RWPE1 (cell line): ENCODE measurements at regions not wholly inside any gene's neighbourhood (a gene's known extent, or its start where the extent isn't known, plus 50 kb on each side); places are given as distances from the start of the nearest gene placed in this dataset.

ENCODE experiments used
- CTCF ChIA-PET: fragments of 350-600 bp; sonication (Branson Sonifier 250); formaldehyde crosslinking; extraction: SDS; loops from one replicate; lab custom pipeline; 2021; lab: Yijun Ruan, JAX
- POLR2A ChIA-PET: fragments of 400-600 bp; formaldehyde crosslinking; extraction: SDS; loops from one replicate; lab custom pipeline; 2020; ENCODE audit warnings: antibody characterized with exemption; ENCODE audit not compliant: low non-redundant PET; lab: Yijun Ruan, JAX
- DNase-seq: peaks from one replicate; pipeline ENCODE4 v3.0.0; 2012; ENCODE audit warnings: low spot score
- H3K27ac ChIP-seq: fragments of 450-650 bp; 2 replicates; pipeline ENCODE4 v1.5.1; 2017
- TF ChIP-seq, protein P1 (sequence below): fragments of 450-650 bp; conservative IDR thresholded peaks from 2 replicates; pipeline ENCODE4 v1.5.1; 2017; ENCODE audit warnings: low read depth, mild to moderate bottlenecking

DNA sequence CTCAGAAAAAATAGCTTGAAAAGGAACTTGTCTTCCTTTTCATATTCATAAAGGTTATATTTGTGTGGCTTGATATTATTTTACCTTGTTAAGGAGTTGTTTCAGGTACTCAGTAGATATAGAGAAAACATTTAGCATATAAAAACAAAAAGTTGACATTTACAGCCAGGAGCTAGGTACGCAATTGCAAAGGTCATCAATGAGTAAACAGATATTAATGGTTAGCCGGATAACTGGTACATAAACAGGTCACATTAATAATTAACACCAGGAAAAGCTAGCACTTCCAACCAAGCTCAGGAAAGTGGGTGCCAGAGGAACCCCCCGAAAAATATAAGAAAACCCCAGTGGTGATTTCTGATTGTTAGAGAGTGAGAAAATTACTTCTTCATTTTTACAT is 146.6 kb upstream of the NR2F2 start:
- TF ChIP-seq, protein P1, sequence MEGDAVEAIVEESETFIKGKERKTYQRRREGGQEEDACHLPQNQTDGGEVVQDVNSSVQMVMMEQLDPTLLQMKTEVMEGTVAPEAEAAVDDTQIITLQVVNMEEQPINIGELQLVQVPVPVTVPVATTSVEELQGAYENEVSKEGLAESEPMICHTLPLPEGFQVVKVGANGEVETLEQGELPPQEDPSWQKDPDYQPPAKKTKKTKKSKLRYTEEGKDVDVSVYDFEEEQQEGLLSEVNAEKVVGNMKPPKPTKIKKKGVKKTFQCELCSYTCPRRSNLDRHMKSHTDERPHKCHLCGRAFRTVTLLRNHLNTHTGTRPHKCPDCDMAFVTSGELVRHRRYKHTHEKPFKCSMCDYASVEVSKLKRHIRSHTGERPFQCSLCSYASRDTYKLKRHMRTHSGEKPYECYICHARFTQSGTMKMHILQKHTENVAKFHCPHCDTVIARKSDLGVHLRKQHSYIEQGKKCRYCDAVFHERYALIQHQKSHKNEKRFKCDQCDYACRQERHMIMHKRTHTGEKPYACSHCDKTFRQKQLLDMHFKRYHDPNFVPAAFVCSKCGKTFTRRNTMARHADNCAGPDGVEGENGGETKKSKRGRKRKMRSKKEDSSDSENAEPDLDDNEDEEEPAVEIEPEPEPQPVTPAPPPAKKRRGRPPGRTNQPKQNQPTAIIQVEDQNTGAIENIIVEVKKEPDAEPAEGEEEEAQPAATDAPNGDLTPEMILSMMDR = no peak
- DNase-seq = no peak
- ChIA-PET CTCF (no interaction called here), POLR2A (no interaction called here)
- no peak overlapping the region for H3K27ac ChIP-seq

DNA sequence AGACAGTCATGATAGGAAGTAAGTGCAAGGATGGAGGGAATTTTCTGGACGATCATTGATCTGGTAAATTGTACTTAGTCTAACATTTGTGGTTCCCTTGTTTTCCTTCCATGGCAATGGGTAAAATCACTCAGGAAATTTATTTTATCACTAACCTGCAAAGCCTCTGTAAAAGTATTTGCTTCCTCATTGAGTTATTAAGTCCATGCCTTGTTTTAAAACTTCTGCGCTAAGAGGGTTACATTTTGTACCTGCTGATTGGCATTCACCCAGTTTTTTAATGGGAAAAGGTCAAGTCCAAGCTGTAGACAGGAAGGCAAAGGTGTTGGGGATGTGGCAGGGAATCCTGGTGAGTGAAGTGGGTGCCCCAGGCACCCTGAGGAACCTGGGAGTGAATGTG is 146.2 kb upstream of the NR2F2 start:
- H3K27ac ChIP-seq = no peak overlapping the region
- ChIA-PET POLR2A (no interaction called here), CTCF (interaction anchor here (0.6 kb wide), 1 partner anchor 11 kb away, joined by 3 read pairs; no protein-coding TSS in a partner anchor)
- DNase-seq = no peak
- TF ChIP-seq, protein P1 = no peak

DNA sequence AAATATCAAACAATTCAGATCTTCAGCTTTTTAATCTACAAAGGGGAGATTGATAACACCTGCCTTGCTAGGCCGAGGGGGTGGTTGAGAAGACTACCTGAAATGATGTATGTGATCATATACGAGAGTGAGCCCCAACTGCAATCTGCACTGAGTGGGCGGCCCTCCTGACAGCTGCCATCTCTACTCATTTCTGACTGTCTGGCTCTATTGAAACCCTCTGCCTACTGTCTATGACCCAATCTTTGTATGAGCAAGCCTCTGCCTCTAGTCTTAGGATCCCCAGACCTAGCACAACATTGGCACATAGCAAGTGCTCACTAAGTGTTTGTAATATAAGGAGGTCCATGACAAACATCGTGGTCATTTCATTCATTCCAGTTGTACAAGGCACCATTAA is 144.4 kb upstream of the NR2F2 start:
- TF ChIP-seq, protein P1 = no peak
- no peak overlapping the region for H3K27ac ChIP-seq
- DNase-seq = no peak
- ChIA-PET POLR2A (no interaction called here), CTCF (no interaction called here)

DNA sequence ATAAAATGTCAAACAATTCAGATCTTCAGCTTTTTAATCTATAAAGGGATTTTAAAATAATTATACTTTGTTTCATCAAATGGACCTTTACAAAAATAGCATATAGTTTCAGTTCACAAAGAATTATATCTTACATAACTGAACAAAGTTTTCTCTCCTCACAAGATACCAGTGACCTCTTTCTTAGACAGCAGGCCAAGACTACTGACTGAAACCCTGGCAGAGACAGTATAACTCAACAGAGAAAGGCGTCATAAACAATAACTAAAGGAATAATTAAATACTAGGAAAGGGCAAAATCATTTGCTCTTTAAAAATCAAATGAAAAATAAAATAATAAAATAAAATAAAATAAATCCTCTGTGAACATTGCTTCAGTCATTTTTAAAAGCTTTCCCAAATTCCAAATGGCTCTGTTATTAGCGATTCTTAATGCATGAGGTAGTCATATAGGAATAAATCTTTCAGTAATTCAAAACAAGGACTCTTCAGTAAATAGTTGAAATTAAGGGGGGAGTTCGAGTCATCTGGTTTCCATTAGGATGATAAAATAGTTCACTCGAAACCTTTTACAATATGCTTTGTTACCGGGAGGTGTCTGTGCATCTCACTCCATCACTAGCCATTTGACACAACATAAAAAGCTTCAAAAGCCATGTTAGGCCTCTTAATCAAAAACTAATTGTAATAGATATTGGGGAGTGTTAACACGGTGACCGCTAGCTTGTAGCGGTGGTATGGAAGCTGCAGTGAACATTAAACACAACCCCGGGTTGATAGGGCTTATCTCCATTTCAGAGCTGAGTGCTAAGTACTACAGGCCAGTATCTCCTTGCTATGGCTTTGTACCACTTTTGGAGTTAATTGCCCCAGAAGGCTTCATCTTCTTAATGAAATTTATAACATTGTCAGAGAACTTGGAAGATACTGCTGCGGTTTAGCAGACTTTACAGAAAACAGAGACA is 142.9 kb upstream of the NR2F2 start:
- TF ChIP-seq, protein P1 = no peak
- POLR2A ChIA-PET = no interaction called here
- H3K27ac ChIP-seq = no peak overlapping the region
- no peak for DNase-seq
- CTCF ChIA-PET = interaction anchor here (0.6 kb wide), 1 partner anchor 293 kb away, joined by 3 read pairs; no protein-coding TSS in a partner anchor

DNA sequence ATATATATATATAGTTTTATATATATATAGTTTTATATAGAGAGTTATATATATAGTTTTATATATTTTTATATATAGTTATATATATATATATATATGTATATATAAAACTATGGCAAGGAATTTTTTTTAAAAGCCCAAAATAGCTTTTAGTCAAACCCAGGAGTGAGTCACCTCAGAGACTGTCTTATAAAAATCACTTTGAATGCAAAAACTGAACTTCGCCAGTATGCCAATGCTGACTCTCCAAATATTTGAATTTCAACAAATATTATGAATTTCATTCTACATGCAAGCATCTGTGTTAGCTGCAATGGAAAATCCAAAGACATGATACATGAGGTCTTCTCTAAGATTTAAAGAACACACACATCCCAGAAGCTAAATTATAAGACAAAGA is 132.8 kb upstream of the NR2F2 start:
- no peak overlapping the region for H3K27ac ChIP-seq
- ChIA-PET CTCF (interaction anchor here (0.8 kb wide), 1 partner anchor 33 kb away, joined by 3 read pairs; no protein-coding TSS in a partner anchor), POLR2A (no interaction called here)
- TF ChIP-seq, protein P1 = no peak
- DNase-seq = no peak

DNA sequence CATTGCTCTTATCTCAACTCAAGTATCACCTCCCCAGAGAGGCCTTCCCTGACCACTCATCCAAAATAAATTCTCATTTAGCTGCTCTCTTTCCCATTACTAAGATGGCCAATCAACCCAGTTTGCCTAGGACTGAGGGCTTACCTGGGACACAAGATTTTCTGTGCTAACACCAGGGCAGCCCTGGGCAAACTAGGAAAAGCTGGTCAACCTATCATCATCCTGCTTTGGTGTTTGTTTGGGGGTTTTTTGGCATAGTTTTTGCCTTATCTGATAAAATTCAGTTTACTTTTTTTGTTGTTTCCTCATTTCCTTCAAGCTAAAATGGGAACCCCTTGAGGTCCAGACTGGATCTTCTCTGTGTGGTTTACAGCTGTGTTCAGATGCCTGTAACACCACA is 131.4 kb upstream of the NR2F2 start:
- no peak for DNase-seq
- TF ChIP-seq, protein P1 = no peak
- ChIA-PET CTCF (no interaction called here), POLR2A (no interaction called here)
- no peak overlapping the region for H3K27ac ChIP-seq
